ENCODE measurements at regions not wholly inside any gene's neighbourhood (a gene's known extent, or its start where the extent isn't known, plus 50 kb on each side); places are given as distances from the start of the nearest gene placed in this dataset.

DNA sequence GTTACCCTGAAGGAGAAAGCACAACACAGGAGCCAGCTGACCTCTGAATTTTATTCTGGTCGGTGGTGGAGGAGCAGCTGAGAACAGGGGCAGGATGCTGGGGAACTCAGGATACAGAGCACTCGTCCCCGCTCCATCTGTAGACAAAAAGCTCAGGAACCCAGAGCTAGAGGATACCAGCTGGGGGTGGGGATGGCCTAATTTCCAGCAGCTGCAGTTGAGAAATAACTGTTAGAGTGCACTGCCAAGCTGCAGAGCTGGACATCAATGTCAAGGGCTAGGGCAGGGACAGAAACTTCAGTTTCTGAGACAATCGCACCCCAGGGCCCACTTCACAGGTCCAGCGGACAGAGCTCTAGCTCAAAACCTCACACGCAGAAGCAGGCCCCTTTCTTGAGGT lies 122.1 kb upstream of the GUCY1A1 start (continued):
- TF ChIP-seq, protein P1, sequence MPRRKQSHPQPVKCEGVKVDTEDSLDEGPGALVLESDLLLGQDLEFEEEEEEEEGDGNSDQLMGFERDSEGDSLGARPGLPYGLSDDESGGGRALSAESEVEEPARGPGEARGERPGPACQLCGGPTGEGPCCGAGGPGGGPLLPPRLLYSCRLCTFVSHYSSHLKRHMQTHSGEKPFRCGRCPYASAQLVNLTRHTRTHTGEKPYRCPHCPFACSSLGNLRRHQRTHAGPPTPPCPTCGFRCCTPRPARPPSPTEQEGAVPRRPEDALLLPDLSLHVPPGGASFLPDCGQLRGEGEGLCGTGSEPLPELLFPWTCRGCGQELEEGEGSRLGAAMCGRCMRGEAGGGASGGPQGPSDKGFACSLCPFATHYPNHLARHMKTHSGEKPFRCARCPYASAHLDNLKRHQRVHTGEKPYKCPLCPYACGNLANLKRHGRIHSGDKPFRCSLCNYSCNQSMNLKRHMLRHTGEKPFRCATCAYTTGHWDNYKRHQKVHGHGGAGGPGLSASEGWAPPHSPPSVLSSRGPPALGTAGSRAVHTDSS (tag by site-specific recombination; IDR thresholded peaks at IDR 0.05), result no peak

GRCh38 chr4:155543126-155543765 lies 123.4 kb upstream of the GUCY1A1 start:
- TF ChIP-seq ZSCAN4 (tag by site-specific recombination; IDR thresholded peaks at IDR 0.05) (no peak), ZNF140 (tag by site-specific recombination; IDR thresholded peaks at IDR 0.05) (no peak), GFI1B (tag by site-specific recombination; IDR thresholded peaks at IDR 0.05) (no peak), ZFP41 (tag by site-specific recombination; IDR thresholded peaks at IDR 0.05; ENCODE audit: borderline replicate concordance) (no peak), ZNF785 (tag by site-specific recombination; IDR thresholded peaks at IDR 0.05) (no peak), ZNF175 (tag by site-specific recombination; IDR thresholded peaks at IDR 0.05) (no peak), ZNF354C (tag by site-specific recombination; IDR thresholded peaks at IDR 0.05; ENCODE audit: borderline replicate concordance, low read depth) (no peak), ZNF184 (tag by site-specific recombination; IDR thresholded peaks at IDR 0.05) (no peak)
- TF ChIP-seq, protein P2, sequence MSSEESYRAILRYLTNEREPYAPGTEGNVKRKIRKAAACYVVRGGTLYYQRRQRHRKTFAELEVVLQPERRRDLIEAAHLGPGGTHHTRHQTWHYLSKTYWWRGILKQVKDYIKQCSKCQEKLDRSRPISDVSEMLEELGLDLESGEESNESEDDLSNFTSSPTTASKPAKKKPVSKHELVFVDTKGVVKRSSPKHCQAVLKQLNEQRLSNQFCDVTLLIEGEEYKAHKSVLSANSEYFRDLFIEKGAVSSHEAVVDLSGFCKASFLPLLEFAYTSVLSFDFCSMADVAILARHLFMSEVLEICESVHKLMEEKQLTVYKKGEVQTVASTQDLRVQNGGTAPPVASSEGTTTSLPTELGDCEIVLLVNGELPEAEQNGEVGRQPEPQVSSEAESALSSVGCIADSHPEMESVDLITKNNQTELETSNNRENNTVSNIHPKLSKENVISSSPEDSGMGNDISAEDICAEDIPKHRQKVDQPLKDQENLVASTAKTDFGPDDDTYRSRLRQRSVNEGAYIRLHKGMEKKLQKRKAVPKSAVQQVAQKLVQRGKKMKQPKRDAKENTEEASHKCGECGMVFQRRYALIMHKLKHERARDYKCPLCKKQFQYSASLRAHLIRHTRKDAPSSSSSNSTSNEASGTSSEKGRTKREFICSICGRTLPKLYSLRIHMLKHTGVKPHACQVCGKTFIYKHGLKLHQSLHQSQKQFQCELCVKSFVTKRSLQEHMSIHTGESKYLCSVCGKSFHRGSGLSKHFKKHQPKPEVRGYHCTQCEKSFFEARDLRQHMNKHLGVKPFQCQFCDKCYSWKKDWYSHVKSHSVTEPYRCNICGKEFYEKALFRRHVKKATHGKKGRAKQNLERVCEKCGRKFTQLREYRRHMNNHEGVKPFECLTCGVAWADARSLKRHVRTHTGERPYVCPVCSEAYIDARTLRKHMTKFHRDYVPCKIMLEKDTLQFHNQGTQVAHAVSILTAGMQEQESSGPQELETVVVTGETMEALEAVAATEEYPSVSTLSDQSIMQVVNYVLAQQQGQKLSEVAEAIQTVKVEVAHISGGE (tag by site-specific recombination; conservative IDR thresholded peaks at IDR 0.05; ENCODE audit: low read depth), result no peak
- TF ChIP-seq, protein P3, sequence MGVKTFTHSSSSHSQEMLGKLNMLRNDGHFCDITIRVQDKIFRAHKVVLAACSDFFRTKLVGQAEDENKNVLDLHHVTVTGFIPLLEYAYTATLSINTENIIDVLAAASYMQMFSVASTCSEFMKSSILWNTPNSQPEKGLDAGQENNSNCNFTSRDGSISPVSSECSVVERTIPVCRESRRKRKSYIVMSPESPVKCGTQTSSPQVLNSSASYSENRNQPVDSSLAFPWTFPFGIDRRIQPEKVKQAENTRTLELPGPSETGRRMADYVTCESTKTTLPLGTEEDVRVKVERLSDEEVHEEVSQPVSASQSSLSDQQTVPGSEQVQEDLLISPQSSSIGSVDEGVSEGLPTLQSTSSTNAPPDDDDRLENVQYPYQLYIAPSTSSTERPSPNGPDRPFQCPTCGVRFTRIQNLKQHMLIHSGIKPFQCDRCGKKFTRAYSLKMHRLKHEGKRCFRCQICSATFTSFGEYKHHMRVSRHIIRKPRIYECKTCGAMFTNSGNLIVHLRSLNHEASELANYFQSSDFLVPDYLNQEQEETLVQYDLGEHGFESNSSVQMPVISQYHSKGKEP (tag by site-specific recombination; IDR thresholded peaks at IDR 0.05), result no peak
- TF ChIP-seq, protein P4, sequence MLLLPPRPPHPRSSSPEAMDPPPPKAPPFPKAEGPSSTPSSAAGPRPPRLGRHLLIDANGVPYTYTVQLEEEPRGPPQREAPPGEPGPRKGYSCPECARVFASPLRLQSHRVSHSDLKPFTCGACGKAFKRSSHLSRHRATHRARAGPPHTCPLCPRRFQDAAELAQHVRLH (tag by site-specific recombination; IDR thresholded peaks at IDR 0.05), result no peak
- Histone ChIP-seq H3K9me3 (ENCODE audit: control insufficient read depth, insufficient read depth, low read depth, low read length) (no peaks in the 10 kb centered on the region), H3K27ac (ENCODE audit: extremely low read depth, low read depth, low read length) (no peak overlapping the region), H3K4me1 (ENCODE audit: control insufficient read depth, insufficient read depth, low read length) (no peaks in the 10 kb centered on the region), H3K4me3 (ENCODE audit: low read depth, low read length) (no peak overlapping the region), H3K36me3 (ENCODE audit: control insufficient read depth in 2 of 2, insufficient read depth in 1 of 2, low read length in 2 of 2) (no peaks in the 10 kb centered on the region)
- ChIA-PET CTCF (no interaction called here), POLR2A (no interaction called here)

DNA sequence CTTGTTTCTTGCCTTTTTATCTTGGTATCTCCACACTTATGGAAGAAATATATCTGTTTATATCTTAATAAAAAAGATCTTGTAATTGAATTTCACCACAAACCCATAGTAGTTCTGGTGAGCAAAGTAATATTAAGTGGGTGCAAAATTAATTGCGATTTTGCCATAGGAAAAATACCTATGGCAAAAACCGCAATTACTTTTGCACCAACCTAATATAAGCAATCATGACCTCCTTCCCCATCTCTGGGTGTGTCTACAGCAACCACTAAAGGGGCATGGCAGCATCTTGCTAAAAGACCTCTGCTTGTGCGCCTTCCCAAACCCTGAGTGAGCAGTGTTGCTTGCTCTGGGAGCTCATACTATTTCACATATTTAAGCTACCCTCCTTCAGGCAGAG lies 124.2 kb upstream of the GUCY1A1 start:
- POLR2A ChIA-PET, result no interaction called here

More for the DNA sequence above, 124.2 kb upstream of the GUCY1A1 start:
- Histone ChIP-seq H3K4me3 (ENCODE audit: low read depth, low read length) (no peak overlapping the region), H3K4me1 (ENCODE audit: control insufficient read depth, insufficient read depth, low read length) (no peaks in the 10 kb centered on the region), H3K36me3 (ENCODE audit: control insufficient read depth in 2 of 2, insufficient read depth in 1 of 2, low read length in 2 of 2) (no peaks in the 10 kb centered on the region), H3K27ac (ENCODE audit: extremely low read depth, low read depth, low read length) (no peak overlapping the region), H3K9me3 (ENCODE audit: control insufficient read depth, insufficient read depth, low read depth, low read length) (no peaks in the 10 kb centered on the region)
- no peak for TF ChIP-seq ZNF747 (tag by site-specific recombination; IDR thresholded peaks at IDR 0.05)
- CTCF ChIA-PET, result no interaction called here

Measured in HEK293 (cell line).